Activated T-cell treated with anti-CD3 and anti-CD28 coated beads, Interleukin-2, amount 50 U/mL, for 4 hours (primary cell): ENCODE measurements at regions not wholly inside any gene's neighbourhood (a gene's known extent, or its start where the extent isn't known, plus 50 kb on each side); places are given as distances from the start of the nearest gene placed in this dataset.

Source experiments
- ATAC-seq, 2 donors: fragments of 200-7000 bp; cut with Tn5 transposase; one replicate each; pipeline ENCODE4 v1.10.0; 2021
- DNase-seq: peaks from one replicate; pipeline ENCODE4 v3.0.0-alpha.2; 2020
- H3K27me3 Mint-ChIP-seq: one replicate; pipeline ENCODE4 v1.8.0; 2021; ENCODE audit warnings: low read depth, mixed read lengths
- H3K36me3 Mint-ChIP-seq: one replicate; pipeline ENCODE4 v1.8.0; 2022; ENCODE audit warnings: mixed read lengths; ENCODE audit not compliant: insufficient read depth
- H3K4me1 Mint-ChIP-seq: one replicate; pipeline ENCODE4 v1.8.0; 2021; ENCODE audit warnings: low read depth, mixed read lengths
- H3K4me3 Mint-ChIP-seq: one replicate; pipeline ENCODE4 v1.8.0; 2021; ENCODE audit warnings: mild to moderate bottlenecking, moderate library complexity, mixed read lengths
- H3K9me3 Mint-ChIP-seq: one replicate; pipeline ENCODE4 v1.8.0; 2021; ENCODE audit warnings: mixed read lengths

GRCh38 chr13:91167706-91168385 lies 179.6 kb upstream of the MIR17HG start:
- Mint-ChIP-seq H3K4me3 (no peak overlapping the region), H3K27me3 (peaks cover 1% of the 10 kb centered on the region), H3K9me3 (no peaks in the 10 kb centered on the region), H3K4me1 (no peaks in the 10 kb centered on the region), H3K36me3 (no peaks in the 10 kb centered on the region)
- ATAC-seq (no peak), DNase-seq (no peak)

DNA sequence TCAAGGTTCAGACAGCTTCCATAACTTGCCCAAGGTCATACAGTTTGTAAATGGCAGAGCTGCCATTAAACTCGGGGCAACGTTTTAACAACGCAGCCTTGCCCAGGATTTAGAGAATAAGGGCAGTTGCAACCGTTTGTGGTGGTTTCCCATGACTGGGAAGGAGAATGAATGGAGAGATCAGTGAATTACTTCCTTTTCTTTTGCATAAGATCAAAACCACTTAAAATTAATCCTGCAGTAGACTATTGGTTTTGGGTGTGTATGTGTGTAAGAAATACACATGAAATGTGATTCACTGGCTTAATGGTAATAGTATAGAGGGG lies 179.1 kb upstream of the MIR17HG start:
- DNase-seq = no peak
- no peaks in the 10 kb centered on the region for H3K9me3 Mint-ChIP-seq
- no peaks in the 10 kb centered on the region for H3K36me3 Mint-ChIP-seq
- H3K4me3 Mint-ChIP-seq = no peak overlapping the region
- H3K4me1 Mint-ChIP-seq = no peaks in the 10 kb centered on the region
- H3K27me3 Mint-ChIP-seq = peaks cover 4% of the 10 kb centered on the region
- ATAC-seq = no peak

GRCh38 chr13:91169321-91170050 lies 178.0 kb upstream of the MIR17HG start:
- no peaks in the 10 kb centered on the region for H3K9me3 Mint-ChIP-seq
- peaks cover 9% of the 10 kb centered on the region for H3K27me3 Mint-ChIP-seq

GRCh38 chr13:91172160-91172559 lies 175.3 kb upstream of the MIR17HG start:
- H3K36me3 Mint-ChIP-seq = no peaks in the 10 kb centered on the region
- no peak overlapping the region for H3K4me3 Mint-ChIP-seq
- DNase-seq (no peak), ATAC-seq (no peak)
- no peaks in the 10 kb centered on the region for H3K9me3 Mint-ChIP-seq
- peaks cover 17% of the 10 kb centered on the region for H3K27me3 Mint-ChIP-seq
- peaks cover 2% of the 10 kb centered on the region for H3K4me1 Mint-ChIP-seq

More at GRCh38 chr13:91169321-91170050, 178.0 kb upstream of the MIR17HG start:
- H3K36me3 Mint-ChIP-seq = no peaks in the 10 kb centered on the region
- H3K4me3 Mint-ChIP-seq = no peak overlapping the region
- H3K4me1 Mint-ChIP-seq = no peaks in the 10 kb centered on the region
- ATAC-seq (no peak), DNase-seq (no peak)

GRCh38 chr13:91174886-91175501 lies 172.5 kb upstream of the MIR17HG start:
- DNase-seq = no peak
- peaks cover 2% of the 10 kb centered on the region for H3K4me1 Mint-ChIP-seq
- H3K27me3 Mint-ChIP-seq = peaks cover 17% of the 10 kb centered on the region
- H3K9me3 Mint-ChIP-seq = no peaks in the 10 kb centered on the region
- peak in 1 of 2 donors; percentile 23 for ATAC-seq
- H3K4me3 Mint-ChIP-seq = no peak overlapping the region
- no peaks in the 10 kb centered on the region for H3K36me3 Mint-ChIP-seq

- H3K27me3 Mint-ChIP-seq = peaks cover 15% of the 10 kb centered on the region
- no peaks in the 10 kb centered on the region for H3K36me3 Mint-ChIP-seq
- ATAC-seq (no peak), DNase-seq (no peak)
- H3K9me3 Mint-ChIP-seq = no peaks in the 10 kb centered on the region
- H3K4me3 Mint-ChIP-seq = no peak overlapping the region
- H3K4me1 Mint-ChIP-seq = peaks cover 2% of the 10 kb centered on the region
These were observed 169.4 kb upstream of the MIR17HG start for GRCh38 chr13:91178099-91178498.

- no peak for DNase-seq
- Mint-ChIP-seq H3K4me3 (no peak overlapping the region), H3K36me3 (no peaks in the 10 kb centered on the region), H3K9me3 (no peaks in the 10 kb centered on the region), H3K4me1 (no peaks in the 10 kb centered on the region), H3K27me3 (no peaks in the 10 kb centered on the region)
- no peak for ATAC-seq
These were observed 165.6 kb upstream of the MIR17HG start for GRCh38 chr13:91181892-91182291.

DNA sequence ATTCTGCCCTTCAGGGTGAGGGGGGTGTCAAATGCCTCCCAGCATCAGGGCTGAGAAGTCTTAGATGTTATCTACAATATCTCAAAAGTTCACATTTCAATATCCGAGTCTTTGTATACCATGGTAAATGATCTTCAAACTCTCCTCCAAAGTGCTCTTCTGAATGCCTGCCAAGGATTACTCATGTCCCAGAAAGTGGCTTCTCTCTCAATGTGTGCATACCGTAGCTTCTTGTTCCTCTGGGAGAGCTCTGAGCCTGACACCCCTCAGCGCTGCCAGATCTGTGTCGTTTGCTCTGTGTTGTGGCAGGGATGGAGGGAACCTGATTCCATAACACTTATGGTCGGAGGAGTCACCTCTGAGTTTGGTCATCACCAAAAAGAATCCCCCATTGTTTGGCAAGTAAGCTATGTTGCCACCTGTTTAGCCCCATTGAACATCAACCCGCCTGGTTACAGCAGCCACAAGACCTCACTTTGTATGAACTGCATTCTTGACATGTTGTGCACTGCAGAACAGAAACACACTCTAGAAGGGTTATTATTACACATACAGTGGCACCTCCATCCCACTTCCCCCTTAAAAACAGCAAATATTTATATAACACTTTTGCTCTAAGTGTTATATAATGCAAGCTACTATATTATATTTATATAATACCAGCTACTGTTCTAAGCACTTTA lies 163.1 kb upstream of the MIR17HG start:
- H3K4me3 Mint-ChIP-seq = no peak overlapping the region
- no peaks in the 10 kb centered on the region for H3K27me3 Mint-ChIP-seq

GRCh38 chr13:91185294-91185863 lies 162.1 kb upstream of the MIR17HG start:
- ATAC-seq (no peak), DNase-seq (no peak)
- no peak overlapping the region for H3K4me3 Mint-ChIP-seq
- no peaks in the 10 kb centered on the region for H3K9me3 Mint-ChIP-seq
- no peaks in the 10 kb centered on the region for H3K36me3 Mint-ChIP-seq
- no peaks in the 10 kb centered on the region for H3K27me3 Mint-ChIP-seq
- H3K4me1 Mint-ChIP-seq = no peaks in the 10 kb centered on the region

More for the DNA sequence above, 163.1 kb upstream of the MIR17HG start:
- no peak for ATAC-seq
- no peaks in the 10 kb centered on the region for H3K4me1 Mint-ChIP-seq
- no peak for DNase-seq
- H3K9me3 Mint-ChIP-seq = no peaks in the 10 kb centered on the region
- no peaks in the 10 kb centered on the region for H3K36me3 Mint-ChIP-seq

- no peaks in the 10 kb centered on the region for H3K9me3 Mint-ChIP-seq
- no peaks in the 10 kb centered on the region for H3K4me1 Mint-ChIP-seq
- no peak overlapping the region for H3K4me3 Mint-ChIP-seq
- no peaks in the 10 kb centered on the region for H3K36me3 Mint-ChIP-seq
- H3K27me3 Mint-ChIP-seq = no peaks in the 10 kb centered on the region
- ATAC-seq = no peak
- DNase-seq = no peak
These were observed 160.0 kb upstream of the MIR17HG start for GRCh38 chr13:91187522-91187921.

- ATAC-seq (no peak), DNase-seq (no peak)
- no peaks in the 10 kb centered on the region for H3K36me3 Mint-ChIP-seq
- no peaks in the 10 kb centered on the region for H3K27me3 Mint-ChIP-seq
- no peaks in the 10 kb centered on the region for H3K9me3 Mint-ChIP-seq
- H3K4me1 Mint-ChIP-seq = no peaks in the 10 kb centered on the region
- no peak overlapping the region for H3K4me3 Mint-ChIP-seq
These were observed 158.0 kb upstream of the MIR17HG start for GRCh38 chr13:91189506-91189905.

DNA sequence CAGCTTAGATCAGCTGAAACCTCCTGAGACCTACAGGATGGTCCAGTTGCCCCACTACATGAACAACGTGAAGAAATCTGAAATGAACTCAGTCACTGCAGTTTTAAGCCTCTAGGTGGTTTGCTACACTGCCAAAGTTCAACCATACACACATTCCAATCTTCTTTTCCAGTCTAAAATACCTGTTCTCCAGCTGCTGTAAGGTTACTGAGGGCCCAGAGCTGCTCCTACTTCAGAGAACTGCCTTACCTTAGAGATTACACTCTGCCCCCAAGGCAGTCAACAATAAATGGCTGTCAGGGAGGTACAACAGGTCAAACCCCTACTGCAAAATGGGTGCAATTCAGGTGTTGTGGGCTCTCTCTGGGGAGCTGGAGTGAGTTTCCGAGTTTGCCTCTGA lies 154.1 kb upstream of the MIR17HG start:
- H3K9me3 Mint-ChIP-seq = no peaks in the 10 kb centered on the region
- ATAC-seq (no peak), DNase-seq (no peak)
- H3K4me1 Mint-ChIP-seq = no peaks in the 10 kb centered on the region
- no peak overlapping the region for H3K4me3 Mint-ChIP-seq
- H3K36me3 Mint-ChIP-seq = no peaks in the 10 kb centered on the region
- H3K27me3 Mint-ChIP-seq = no peaks in the 10 kb centered on the region

- ATAC-seq (no peak), DNase-seq (no peak)
- Mint-ChIP-seq H3K4me1 (no peaks in the 10 kb centered on the region), H3K9me3 (no peaks in the 10 kb centered on the region), H3K27me3 (no peaks in the 10 kb centered on the region), H3K36me3 (no peaks in the 10 kb centered on the region), H3K4me3 (no peak overlapping the region)
These were observed 151.7 kb upstream of the MIR17HG start for GRCh38 chr13:91195789-91196188.

- Mint-ChIP-seq H3K9me3 (no peaks in the 10 kb centered on the region), H3K27me3 (no peaks in the 10 kb centered on the region), H3K36me3 (no peaks in the 10 kb centered on the region), H3K4me3 (no peak overlapping the region), H3K4me1 (no peaks in the 10 kb centered on the region)
- DNase-seq (no peak), ATAC-seq (no peak)
These were observed 150.5 kb upstream of the MIR17HG start for GRCh38 chr13:91196958-91197357.
